ENCODE measurements at regions not wholly inside any gene's neighbourhood (a gene's known extent, or its start where the extent isn't known, plus 50 kb on each side); places are given as distances from the start of the nearest gene placed in this dataset.

- no peak overlapping the region for H3K4me3 ChIP-seq (ENCODE audit: low read depth, low read length)
- peak; percentile 99 for TF ChIP-seq CTCF (conservative IDR thresholded peaks at IDR 0.05; ENCODE audit: low read depth, low read length)
- DNase-seq (ENCODE audit: low read depth): peak; percentile 91
Measured at GRCh38 chr9:73565833-73566465, 414.3 kb downstream of the ANXA1 start.

DNA sequence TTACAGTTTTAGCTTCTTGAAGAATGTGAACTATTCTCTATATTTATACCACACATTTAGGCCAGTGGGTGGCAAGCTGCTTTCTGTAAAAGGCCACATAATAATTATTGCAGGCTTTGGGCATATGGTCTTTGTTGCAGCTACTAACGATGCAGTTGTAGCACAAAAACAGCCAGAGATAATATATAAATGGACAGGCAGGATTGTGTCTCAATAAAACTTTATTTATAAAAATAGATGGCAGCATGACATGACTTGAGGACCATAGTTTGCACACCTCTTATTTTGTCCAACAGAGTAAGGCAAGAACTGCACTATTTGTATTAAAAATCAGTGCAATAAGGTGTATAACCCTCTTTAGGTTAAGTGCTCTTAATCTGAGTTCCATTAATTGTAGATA is 415.0 kb downstream of the ANXA1 start:
- DNase-seq (ENCODE audit: low read depth): no peak
- H3K4me3 ChIP-seq (ENCODE audit: low read depth, low read length): no peak overlapping the region
- no peak for TF ChIP-seq CTCF (conservative IDR thresholded peaks at IDR 0.05; ENCODE audit: low read depth, low read length)

DNA sequence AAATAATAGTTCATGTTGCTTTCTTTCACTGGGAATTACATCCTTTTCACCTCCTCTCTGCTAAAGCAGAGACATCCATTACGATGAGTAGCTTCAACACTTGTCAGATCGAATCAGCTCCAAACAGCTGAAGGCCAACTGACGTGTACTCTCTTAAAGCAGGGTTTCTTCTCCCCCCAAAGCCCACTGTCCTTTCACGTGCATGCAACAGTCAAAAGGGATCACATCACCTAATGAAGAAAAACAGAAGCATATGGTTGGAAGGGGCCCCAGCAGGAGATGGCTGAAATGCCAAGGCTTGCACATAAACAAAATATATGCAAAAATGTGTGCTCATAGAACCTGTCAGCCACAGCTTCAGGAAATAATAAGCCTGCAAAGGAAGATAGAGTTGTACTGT is 421.6 kb downstream of the ANXA1 start:
- no peak overlapping the region for H3K4me3 ChIP-seq (ENCODE audit: low read depth, low read length)
- TF ChIP-seq CTCF (conservative IDR thresholded peaks at IDR 0.05; ENCODE audit: low read depth, low read length): no peak

GRCh38 chr9:73575101-73576060 is 423.7 kb downstream of the ANXA1 start:
- H3K4me3 ChIP-seq (ENCODE audit: low read depth, low read length): no peak overlapping the region
- TF ChIP-seq CTCF (conservative IDR thresholded peaks at IDR 0.05; ENCODE audit: low read depth, low read length): no peak
- DNase-seq (ENCODE audit: low read depth): no peak

More for the DNA sequence above, 421.6 kb downstream of the ANXA1 start:
- DNase-seq (ENCODE audit: low read depth): no peak

- no peak for TF ChIP-seq CTCF (conservative IDR thresholded peaks at IDR 0.05; ENCODE audit: low read depth, low read length)
- H3K4me3 ChIP-seq (ENCODE audit: low read depth, low read length): no peak overlapping the region
- peak; percentile 85 for DNase-seq (ENCODE audit: low read depth)
Measured at GRCh38 chr9:73577848-73578247, 426.2 kb downstream of the ANXA1 start.

DNA sequence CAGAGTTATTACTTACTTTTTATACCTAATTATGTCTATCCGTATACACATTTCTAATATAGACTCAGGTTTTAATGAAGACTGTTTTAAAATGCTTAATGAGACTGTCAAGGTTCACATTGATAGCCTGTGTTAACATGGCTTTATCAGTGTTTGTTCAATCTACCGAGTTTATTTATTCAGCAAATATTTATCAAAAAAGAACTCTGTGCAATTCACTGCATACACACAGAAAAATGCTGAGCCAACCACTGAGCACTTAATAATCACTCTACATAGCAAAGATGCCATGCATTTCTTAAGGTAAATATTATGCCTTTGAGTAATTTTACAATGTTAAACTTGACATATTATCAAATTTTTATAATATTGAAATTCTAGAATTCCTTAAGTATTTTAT is 428.2 kb downstream of the ANXA1 start:
- TF ChIP-seq CTCF (conservative IDR thresholded peaks at IDR 0.05; ENCODE audit: low read depth, low read length): no peak
- no peak for DNase-seq (ENCODE audit: low read depth)
- no peak overlapping the region for H3K4me3 ChIP-seq (ENCODE audit: low read depth, low read length)
